Mesothelial cell of epicardium (in vitro differentiated cells): ENCODE measurements at regions not wholly inside any gene's neighbourhood (a gene's known extent, or its start where the extent isn't known, plus 50 kb on each side); places are given as distances from the start of the nearest gene placed in this dataset.

Experiments used
- DNase-seq, 2 experiments: peaks; one replicate each; pipeline ENCODE4 v3.0.0; 2021; ENCODE audit warnings: low spot score in 2 of 2; ENCODE audit not compliant: unreplicated experiment in 2 of 2
- H3K27ac Mint-ChIP-seq: 2 replicates; pipeline ENCODE4 v1.8.0; 2021; ENCODE audit warnings: mixed read lengths
- H3K27me3 Mint-ChIP-seq: 2 replicates; pipeline ENCODE4 v1.8.0; 2021; ENCODE audit warnings: low read depth, mixed read lengths
- H3K36me3 Mint-ChIP-seq: 2 replicates; pipeline ENCODE4 v1.8.0; 2021; ENCODE audit warnings: mixed read lengths
- H3K4me1 Mint-ChIP-seq: 2 replicates; pipeline ENCODE4 v1.8.0; 2021; ENCODE audit warnings: mixed read lengths
- H3K4me3 Mint-ChIP-seq: 2 replicates; pipeline ENCODE4 v1.8.0; 2021; ENCODE audit warnings: mild to moderate bottlenecking, moderate library complexity, mixed read lengths
- H3K9me3 Mint-ChIP-seq: 2 replicates; pipeline ENCODE4 v1.8.0; 2021; ENCODE audit warnings: mixed read lengths
- CTCF ChIP-seq: fragments of 200-600 bp; sonication (generic); IDR thresholded peaks from one replicate; pipeline ENCODE4 v1.5.0; 2021; ENCODE audit warnings: antibody characterized with exemption; ENCODE audit not compliant: unreplicated experiment

GRCh38 chr7:70846208-70846607, 285.7 kb upstream of the GALNT17 start:
- TF ChIP-seq CTCF, result no peak
- no peaks in the 10 kb centered on the region for H3K36me3 Mint-ChIP-seq
- H3K9me3 Mint-ChIP-seq, result peaks cover 27% of the 10 kb centered on the region
- no peak for DNase-seq
- H3K4me3 Mint-ChIP-seq, result no peak overlapping the region
- H3K27me3 Mint-ChIP-seq, result peaks cover under 1% of the 10 kb centered on the region
- H3K27ac Mint-ChIP-seq, result no peak overlapping the region
- H3K4me1 Mint-ChIP-seq, result no peaks in the 10 kb centered on the region

- Mint-ChIP-seq H3K4me3 (no peak overlapping the region), H3K27ac (no peak overlapping the region), H3K4me1 (no peaks in the 10 kb centered on the region), H3K9me3 (peaks cover 15% of the 10 kb centered on the region), H3K36me3 (no peaks in the 10 kb centered on the region), H3K27me3 (peaks cover 3% of the 10 kb centered on the region)
- no peak for DNase-seq
- no peak for TF ChIP-seq CTCF
Observed at GRCh38 chr7:70849580-70850235, 282.2 kb upstream of the GALNT17 start.

- Mint-ChIP-seq H3K9me3 (peaks cover 5% of the 10 kb centered on the region), H3K27me3 (peaks cover 3% of the 10 kb centered on the region), H3K36me3 (no peaks in the 10 kb centered on the region), H3K4me3 (no peak overlapping the region), H3K27ac (no peak overlapping the region), H3K4me1 (no peaks in the 10 kb centered on the region)
- no peak for DNase-seq
- TF ChIP-seq CTCF, result no peak
Observed at GRCh38 chr7:70855373-70855772, 276.6 kb upstream of the GALNT17 start.

GRCh38 chr7:70856901-70857630, 274.9 kb upstream of the GALNT17 start:
- TF ChIP-seq CTCF, result peak; percentile 100
- peak; percentile 86 to 97 for DNase-seq
- H3K27ac Mint-ChIP-seq, result no peak overlapping the region
- H3K27me3 Mint-ChIP-seq, result peaks cover 3% of the 10 kb centered on the region
- peaks cover 13% of the 10 kb centered on the region for H3K9me3 Mint-ChIP-seq
- no peak overlapping the region for H3K4me3 Mint-ChIP-seq
- no peaks in the 10 kb centered on the region for H3K36me3 Mint-ChIP-seq
- H3K4me1 Mint-ChIP-seq, result no peaks in the 10 kb centered on the region

GRCh38 chr7:70857793-70858545, 274.0 kb upstream of the GALNT17 start:
- H3K27me3 Mint-ChIP-seq, result peaks cover 4% of the 10 kb centered on the region
- H3K27ac Mint-ChIP-seq, result no peak overlapping the region
- no peak for TF ChIP-seq CTCF
- no peak overlapping the region for H3K4me3 Mint-ChIP-seq
- H3K36me3 Mint-ChIP-seq, result no peaks in the 10 kb centered on the region
- peaks cover 18% of the 10 kb centered on the region for H3K9me3 Mint-ChIP-seq
- no peaks in the 10 kb centered on the region for H3K4me1 Mint-ChIP-seq
- DNase-seq, result no peak
